Neural cell (in vitro differentiated cells): ENCODE measurements at regions not wholly inside any gene's neighbourhood (a gene's known extent, or its start where the extent isn't known, plus 50 kb on each side); places are given as distances from the start of the nearest gene placed in this dataset.

Experiments
- CTCF ChIP-seq: fragments of 450-650 bp; IDR thresholded peaks from 2 replicates; pipeline ENCODE4 v1.5.1; 2014; ENCODE audit warnings: antibody characterized with exemption, mild to moderate bottlenecking, moderate library complexity; ENCODE audit not compliant: poor library complexity, severe bottlenecking
- EZH2 ChIP-seq: fragments of 200-600, 300-800 bp; shearing (Covaris generic), sonication (generic); IDR thresholded peaks from 2 replicates; pipeline ENCODE4 v1.6.1; 2014; ENCODE audit warnings: antibody characterized with exemption, low read length, borderline replicate concordance, mild to moderate bottlenecking; ENCODE audit not compliant: insufficient read depth, poor library complexity, severe bottlenecking
- POLR2AphosphoS5 ChIP-seq: IDR thresholded peaks from 2 replicates; pipeline ENCODE4 v1.6.1; 2012
- REST ChIP-seq: IDR thresholded peaks from 2 replicates; pipeline ENCODE4 v1.6.1; 2012; ENCODE audit warnings: borderline replicate concordance
- SMC3 ChIP-seq: fragments of 450-650 bp; conservative IDR thresholded peaks from 2 replicates; pipeline ENCODE4 v1.6.1; 2014; ENCODE audit warnings: antibody characterized with exemption, mild to moderate bottlenecking, moderate library complexity; ENCODE audit not compliant: poor library complexity
- TAF1 ChIP-seq: IDR thresholded peaks from 2 replicates; pipeline ENCODE4 v1.6.1; 2012; ENCODE audit warnings: low read depth

GRCh38 chr4:4601803-4602369 is 60.0 kb upstream of the STX18 start:
- no peak for TF ChIP-seq CTCF
- no peak for TF ChIP-seq SMC3
- TF ChIP-seq EZH2, result no peak
- no peak for TF ChIP-seq POLR2AphosphoS5
- TF ChIP-seq REST, result no peak
- TF ChIP-seq TAF1, result no peak
